ENCODE measurements at regions not wholly inside any gene's neighbourhood (a gene's known extent, or its start where the extent isn't known, plus 50 kb on each side); places are given as distances from the start of the nearest gene placed in this dataset.

DNA sequence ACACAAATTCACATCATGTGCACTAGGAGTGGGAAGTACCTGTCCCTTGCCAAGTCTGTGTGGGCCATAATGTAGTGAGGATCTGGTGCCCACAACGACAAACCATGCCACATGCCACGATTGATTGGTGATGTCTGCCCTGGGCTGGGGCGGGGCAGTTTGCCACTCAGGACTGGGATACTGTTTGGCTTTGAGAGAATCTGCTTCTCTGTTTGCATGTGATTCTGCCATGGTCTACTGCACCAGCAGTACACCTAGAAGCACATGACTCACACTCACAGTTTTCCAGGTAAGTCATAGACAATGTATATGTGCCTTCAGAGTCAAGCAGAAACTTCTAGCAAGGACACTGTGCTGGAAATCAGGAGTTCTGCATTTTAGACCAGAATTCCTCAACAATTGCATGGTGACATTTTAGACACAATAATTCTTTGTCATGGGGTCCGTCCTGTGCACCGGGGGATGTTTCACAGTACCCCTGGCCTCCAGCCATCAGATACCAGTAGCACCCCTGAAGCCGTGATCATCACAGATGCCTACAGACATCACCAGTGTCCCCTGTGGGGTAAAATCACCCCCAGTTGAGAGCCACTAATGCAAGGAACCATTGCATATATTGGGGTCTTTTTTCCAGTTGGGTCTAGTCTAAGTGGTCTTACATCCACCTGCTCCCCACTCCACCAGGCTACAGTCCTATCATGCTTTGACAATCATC lies 278.3 kb downstream of the EIPR1 start:
- no peaks in the 10 kb centered on the region for H4K20me1 ChIP-seq (ENCODE audit: insufficient read depth, low read length)
- no TSS peak for BruUV-seq (replicated peaks)
- H3K9me2 ChIP-seq (ENCODE audit: insufficient read depth, low read length) = no peaks in the 10 kb centered on the region
- POLR2A ChIA-PET = interaction anchor here (0.5 kb wide), 1 partner anchor 188 kb away, joined by 3 read pairs; no protein-coding TSS in a partner anchor
- no peak overlapping the region for H3K4me3 ChIP-seq (ENCODE audit: low read depth, low read length, poor library complexity, severe bottlenecking)
- no peak for DNase-seq (ENCODE audit: low spot score)
- H3K4me2 ChIP-seq (ENCODE audit: low read length) = no peak overlapping the region
- H3K36me3 ChIP-seq (ENCODE audit: insufficient read depth, low read length) = no peaks in the 10 kb centered on the region
- H3K4me1 ChIP-seq (ENCODE audit: insufficient read depth, low read length, poor library complexity, severe bottlenecking) = no peaks in the 10 kb centered on the region
- H2AFZ ChIP-seq (ENCODE audit: low read length) = no peak overlapping the region
- CTCF ChIA-PET (ENCODE audit: unreplicated experiment) = no interaction called here
- no peak overlapping the region for H3K27ac ChIP-seq (ENCODE audit: low read depth, low read length, poor library complexity, severe bottlenecking)
- no peaks in the 10 kb centered on the region for H3K9me3 ChIP-seq (ENCODE audit: low read length)
- intact Hi-C loops (cut with micrococcal nuclease; ENCODE audit: unreplicated experiment) = no loop called here
- H3K79me2 ChIP-seq (ENCODE audit: insufficient read depth, low read depth, low read length) = no peaks in the 10 kb centered on the region
- no peak for TF ChIP-seq CTCF (conservative IDR thresholded peaks at IDR 0.05; ENCODE audit: low read length)
- TF ChIP-seq EZH2phosphoT487 (IDR thresholded peaks at IDR 0.05; ENCODE audit: borderline replicate concordance, low read depth, low read length) = no peak

DNA sequence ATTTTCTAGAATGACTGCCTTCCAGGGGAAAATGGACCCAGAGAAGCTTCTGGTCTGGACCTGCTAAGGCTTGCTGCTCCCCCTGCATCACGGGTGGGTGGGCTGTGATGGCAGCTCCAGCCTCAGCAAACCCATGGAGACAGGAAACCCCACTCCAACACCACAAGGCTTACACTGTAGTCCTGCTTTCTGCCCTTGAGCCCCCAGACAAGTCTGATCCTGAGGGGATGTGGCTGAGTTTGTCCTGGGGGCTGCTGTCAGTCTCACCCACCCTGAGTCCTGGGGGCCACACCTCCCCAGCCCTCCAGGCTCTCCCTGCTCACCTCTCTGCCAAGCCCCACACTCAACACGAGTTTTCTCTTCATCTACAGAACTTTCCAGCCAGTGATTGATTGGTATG lies 279.4 kb downstream of the EIPR1 start:
- Histone ChIP-seq H3K4me1 (ENCODE audit: insufficient read depth, low read length, poor library complexity, severe bottlenecking) (no peaks in the 10 kb centered on the region), H3K36me3 (ENCODE audit: insufficient read depth, low read length) (no peaks in the 10 kb centered on the region), H3K9me2 (ENCODE audit: insufficient read depth, low read length) (no peaks in the 10 kb centered on the region), H2AFZ (ENCODE audit: low read length) (no peak overlapping the region), H3K79me2 (ENCODE audit: insufficient read depth, low read depth, low read length) (no peaks in the 10 kb centered on the region), H3K4me3 (ENCODE audit: low read depth, low read length, poor library complexity, severe bottlenecking) (no peak overlapping the region), H3K9me3 (ENCODE audit: low read length) (no peaks in the 10 kb centered on the region), H3K4me2 (ENCODE audit: low read length) (no peak overlapping the region), H4K20me1 (ENCODE audit: insufficient read depth, low read length) (no peaks in the 10 kb centered on the region), H3K27ac (ENCODE audit: low read depth, low read length, poor library complexity, severe bottlenecking) (no peak overlapping the region)
- CTCF ChIA-PET (ENCODE audit: unreplicated experiment) = no interaction called here
- no peak for TF ChIP-seq CTCF (conservative IDR thresholded peaks at IDR 0.05; ENCODE audit: low read length)
- no peak for TF ChIP-seq EZH2phosphoT487 (IDR thresholded peaks at IDR 0.05; ENCODE audit: borderline replicate concordance, low read depth, low read length)
- POLR2A ChIA-PET = interaction anchor here (0.6 kb wide), 1 partner anchor 367 kb away, joined by 4 read pairs; no protein-coding TSS in a partner anchor
- no TSS peak for BruUV-seq (replicated peaks)
- intact Hi-C loops (cut with micrococcal nuclease; ENCODE audit: unreplicated experiment) = no loop called here
- DNase-seq (ENCODE audit: low spot score) = no peak

DNA sequence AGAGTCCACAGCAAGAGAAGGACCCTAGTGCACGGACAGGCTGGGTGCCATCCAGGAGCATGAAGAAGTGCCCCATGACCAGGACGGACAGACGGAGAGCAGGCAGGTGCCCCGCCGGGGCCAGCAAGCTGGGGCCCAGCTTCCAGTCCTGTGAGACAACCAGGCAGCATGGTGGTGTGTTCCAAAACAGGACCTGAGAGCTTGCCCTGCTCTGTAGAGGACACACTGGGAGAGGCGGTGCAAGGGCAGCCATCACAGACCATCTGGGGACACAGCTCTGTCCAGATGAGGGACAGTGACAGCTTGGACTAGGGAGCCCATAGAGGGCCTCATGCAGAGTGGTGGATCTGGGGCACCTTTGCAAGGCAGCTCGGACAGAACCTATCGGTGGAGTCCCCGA lies 279.8 kb downstream of the EIPR1 start:
- H3K9me2 ChIP-seq (ENCODE audit: insufficient read depth, low read length) = no peaks in the 10 kb centered on the region
- H3K4me2 ChIP-seq (ENCODE audit: low read length) = no peak overlapping the region
- POLR2A ChIA-PET = interaction anchor here (0.5 to 0.6 kb wide), 2 partner anchors 22 to 366 kb away, joined by 3 to 4 read pairs; no protein-coding TSS in a partner anchor
- H3K79me2 ChIP-seq (ENCODE audit: insufficient read depth, low read depth, low read length) = no peaks in the 10 kb centered on the region
- H3K4me1 ChIP-seq (ENCODE audit: insufficient read depth, low read length, poor library complexity, severe bottlenecking) = no peaks in the 10 kb centered on the region
- intact Hi-C loops (cut with micrococcal nuclease; ENCODE audit: unreplicated experiment) = no loop called here
- no TSS peak for BruUV-seq (replicated peaks)
- CTCF ChIA-PET (ENCODE audit: unreplicated experiment) = no interaction called here
- H3K4me3 ChIP-seq (ENCODE audit: low read depth, low read length, poor library complexity, severe bottlenecking) = no peak overlapping the region
- no peak overlapping the region for H2AFZ ChIP-seq (ENCODE audit: low read length)
- no peaks in the 10 kb centered on the region for H4K20me1 ChIP-seq (ENCODE audit: insufficient read depth, low read length)
- no peak for DNase-seq (ENCODE audit: low spot score)
- H3K27ac ChIP-seq (ENCODE audit: low read depth, low read length, poor library complexity, severe bottlenecking) = no peak overlapping the region
- TF ChIP-seq EZH2phosphoT487 (IDR thresholded peaks at IDR 0.05; ENCODE audit: borderline replicate concordance, low read depth, low read length) (no peak), CTCF (conservative IDR thresholded peaks at IDR 0.05; ENCODE audit: low read length) (no peak)
- no peaks in the 10 kb centered on the region for H3K9me3 ChIP-seq (ENCODE audit: low read length)
- no peaks in the 10 kb centered on the region for H3K36me3 ChIP-seq (ENCODE audit: insufficient read depth, low read length)
